HG03139 (cell line): ENCODE measurements at regions not wholly inside any gene's neighbourhood (a gene's known extent, or its start where the extent isn't known, plus 50 kb on each side); places are given as distances from the start of the nearest gene placed in this dataset.

ENCODE experiments used
- ATAC-seq: cut with Tn5 transposase; IDR thresholded peaks from one replicate; pipeline ENCODE4 v1.9.1; 2021; ENCODE audit not compliant: unreplicated experiment

- no peak for ATAC-seq
Observed at GRCh38 chr2:166568409-166568808, 74.4 kb upstream of the SCN7A start.

GRCh38 chr2:166565501-166565900 lies 71.5 kb upstream of the SCN7A start:
- no peak for ATAC-seq

GRCh38 chr2:166563894-166564293 lies 69.8 kb upstream of the SCN7A start:
- ATAC-seq = no peak

- no peak for ATAC-seq
Observed at GRCh38 chr2:166560022-166560421, 66.0 kb upstream of the SCN7A start.

GRCh38 chr2:166550923-166551322 lies 56.9 kb upstream of the SCN7A start:
- ATAC-seq = no peak

GRCh38 chr2:166545473-166545872 lies 51.4 kb upstream of the SCN7A start:
- no peak for ATAC-seq
